ENCODE measurements at regions not wholly inside any gene's neighbourhood (a gene's known extent, or its start where the extent isn't known, plus 50 kb on each side); places are given as distances from the start of the nearest gene placed in this dataset.
A peak's percentile ranks its signal among the peaks of the same experiment; 100 is the strongest.

DNA sequence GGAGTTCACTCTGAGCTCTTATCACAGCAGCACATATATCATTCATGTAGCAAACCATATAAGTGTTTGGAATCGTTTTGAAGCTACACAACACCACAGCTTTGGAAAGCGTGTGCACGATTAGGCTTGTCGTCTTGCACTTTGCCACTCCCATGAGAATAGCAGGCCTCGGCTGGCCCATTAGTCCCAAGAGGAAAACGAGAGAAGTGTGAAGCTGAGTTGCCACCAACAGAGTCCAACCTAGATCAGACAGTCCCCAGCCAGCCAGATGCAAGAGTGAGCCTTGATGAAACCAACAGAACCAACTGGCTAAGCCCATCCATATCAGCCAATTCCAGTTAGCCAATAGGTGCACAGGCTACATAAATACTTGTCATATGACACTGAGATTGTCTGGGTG, 238.4 kb downstream of the C1orf94 start:
- DNase-seq: no peak

DNA sequence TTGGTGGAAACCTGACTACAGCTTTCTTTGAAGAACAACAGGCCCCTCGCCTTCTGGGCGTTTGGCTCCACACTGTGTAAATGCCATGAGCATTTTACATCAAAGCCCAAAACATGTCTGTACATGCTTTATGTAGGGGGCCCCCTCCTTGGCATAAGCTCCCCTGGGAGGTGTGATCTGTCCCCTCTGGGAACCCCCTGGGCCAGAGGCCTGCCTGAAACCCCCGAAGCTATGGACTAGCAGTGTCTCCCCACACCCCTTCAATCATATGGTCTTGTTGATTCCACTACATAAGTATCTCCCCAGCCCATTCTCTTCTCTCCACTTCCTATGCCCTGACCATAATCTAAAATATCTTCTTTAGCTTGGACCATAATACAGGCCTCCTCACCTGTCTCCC, 241.5 kb downstream of the C1orf94 start:
- no peak for DNase-seq

DNA sequence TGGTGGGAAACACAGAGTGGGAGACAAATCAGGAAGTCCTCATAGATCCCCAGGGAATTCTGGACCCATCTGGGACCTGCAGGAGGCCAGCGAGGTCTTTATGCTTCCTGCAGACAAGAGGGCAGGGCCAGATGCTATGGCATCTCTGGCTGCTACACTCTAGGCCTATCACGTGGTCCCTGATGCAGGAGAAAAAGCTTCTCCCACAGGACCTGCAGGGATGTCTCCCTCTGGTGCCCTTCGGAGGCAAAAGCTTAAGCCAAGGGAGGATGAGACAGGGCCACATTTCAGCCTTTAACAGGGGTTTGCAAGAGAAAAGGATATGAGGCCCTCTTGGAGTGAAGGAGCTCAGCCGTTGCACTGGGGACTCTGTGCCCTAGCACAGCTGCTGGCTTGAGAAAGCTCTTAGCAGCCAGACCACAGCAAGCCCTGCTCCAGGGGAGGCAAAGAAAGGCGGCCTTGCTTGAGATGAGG, 243.0 kb downstream of the C1orf94 start:
- DNase-seq: peak; percentile 5

DNA sequence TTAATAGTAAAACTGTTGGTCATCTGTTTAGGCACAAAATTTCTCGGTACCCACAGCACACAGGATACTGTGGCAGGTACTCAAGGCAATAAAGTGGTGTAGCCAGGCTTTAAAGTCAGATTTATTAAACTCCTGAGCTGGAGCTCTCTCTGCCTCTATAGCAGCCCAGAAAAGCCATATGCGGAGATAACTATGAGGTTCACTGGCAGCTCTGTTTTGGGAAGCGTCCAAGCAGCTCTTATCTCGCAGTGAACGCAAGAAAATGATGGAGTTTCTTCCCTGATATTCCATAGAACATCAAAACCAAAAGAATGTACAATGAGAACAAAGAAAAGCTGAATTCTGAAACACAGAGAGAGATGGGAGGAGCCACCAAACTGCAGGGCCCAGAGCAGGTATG, 248.3 kb downstream of the C1orf94 start:
- no peak for DNase-seq

DNA sequence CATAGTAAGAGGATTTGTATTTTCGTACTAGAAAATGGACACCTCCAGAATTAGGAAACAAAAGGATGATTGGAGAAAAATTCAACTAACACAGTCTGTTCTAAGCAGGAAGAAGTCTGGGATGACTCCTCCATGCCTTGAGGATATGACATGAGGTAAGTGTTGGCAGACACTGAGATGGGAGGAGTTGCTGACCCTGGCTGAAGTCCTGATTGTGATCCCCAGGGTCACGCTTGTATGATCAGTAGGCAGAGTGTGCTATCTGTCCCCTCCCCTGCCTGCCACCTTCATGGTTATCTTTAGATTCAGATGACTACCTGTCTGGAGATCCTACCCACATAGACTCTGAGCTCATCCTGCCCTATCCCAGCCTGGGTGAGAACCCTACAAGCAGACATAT, 249.1 kb downstream of the C1orf94 start:
- DNase-seq: no peak

DNA sequence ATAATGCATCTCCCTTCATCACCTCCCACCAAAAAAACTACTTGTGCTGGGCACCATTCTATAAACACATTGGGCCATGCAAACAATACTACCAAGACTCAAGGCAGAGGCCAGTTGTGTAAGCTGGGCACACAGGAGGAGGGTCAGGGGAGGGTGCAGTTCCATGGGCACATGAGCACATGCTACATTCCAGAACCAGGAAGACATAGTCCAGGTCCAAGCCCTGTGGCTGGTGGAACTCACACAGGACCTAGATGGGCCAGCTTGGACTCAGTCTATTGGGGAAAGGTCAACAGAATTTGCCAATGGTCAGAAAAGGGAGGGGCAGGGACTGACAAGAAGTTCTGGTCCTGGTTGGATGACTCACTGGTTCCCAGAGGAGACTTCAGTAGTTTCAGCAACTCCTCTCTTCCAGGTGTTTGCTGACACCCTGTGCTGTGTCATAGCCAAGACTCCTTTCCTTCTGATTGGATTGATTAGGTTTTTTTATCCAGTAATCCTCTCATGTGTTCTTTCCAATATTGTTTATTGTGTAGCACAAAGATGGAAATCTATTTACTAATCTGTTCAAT, 249.7 kb downstream of the C1orf94 start:
- no peak for DNase-seq

DNA sequence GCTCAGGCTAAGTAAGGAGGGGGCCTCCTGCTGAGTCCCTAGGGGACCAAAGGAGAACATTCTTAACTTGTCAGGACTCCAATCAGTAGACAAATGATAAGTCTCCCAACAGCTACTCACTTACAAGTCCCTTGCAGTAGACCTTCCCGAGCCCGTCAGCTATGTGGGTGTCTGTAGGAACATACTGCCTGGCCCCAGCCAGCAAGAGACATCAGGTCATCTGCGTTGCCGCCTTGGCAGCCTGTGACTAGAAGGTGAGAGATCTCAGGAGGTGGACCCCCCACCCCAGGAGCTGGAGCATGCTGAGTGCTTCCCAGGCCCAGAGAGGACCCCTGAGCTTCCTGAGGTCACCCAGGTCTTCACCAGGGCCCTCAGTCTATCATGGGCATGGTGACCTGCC, 250.5 kb downstream of the C1orf94 start:
- DNase-seq: no peak

DNA sequence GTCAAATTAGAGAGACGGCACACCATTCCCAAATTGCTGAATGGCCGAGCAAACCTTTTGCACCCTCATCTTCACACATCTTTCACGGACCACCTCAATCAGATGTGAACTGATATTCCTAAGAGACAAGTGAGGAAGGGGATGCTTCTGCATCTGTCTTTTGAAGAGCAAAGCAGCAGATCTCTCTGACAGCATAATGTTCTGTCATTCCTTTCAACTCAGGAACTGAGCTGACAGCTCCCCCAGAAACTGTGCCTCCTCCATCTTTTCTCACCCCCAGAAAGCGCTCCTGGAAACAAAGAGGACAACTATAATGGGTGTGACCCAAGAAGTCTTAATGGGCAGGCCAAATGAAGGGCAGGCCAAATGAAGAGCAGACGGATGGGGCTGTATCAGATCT, 256.4 kb downstream of the C1orf94 start:
- DNase-seq: no peak

DNA sequence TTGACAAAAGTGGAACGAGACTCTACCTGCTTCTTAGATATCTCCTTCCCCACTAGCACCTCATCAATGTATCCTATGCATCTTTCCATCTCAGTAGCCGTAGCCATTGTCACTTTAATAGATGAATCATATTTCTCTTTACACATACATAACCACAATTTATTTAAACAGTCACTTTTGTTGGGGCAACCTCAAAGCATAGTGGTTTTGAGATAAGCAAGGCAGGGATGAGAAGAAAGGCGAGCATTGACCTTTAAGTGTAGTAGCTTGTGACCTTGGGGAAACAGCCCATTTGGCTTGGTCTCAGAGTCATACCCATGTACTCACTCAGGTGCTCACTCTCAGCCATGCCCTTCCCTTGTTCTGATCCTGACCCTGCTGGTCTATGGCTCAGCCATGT, 260.1 kb downstream of the C1orf94 start:
- no peak for DNase-seq

DNA sequence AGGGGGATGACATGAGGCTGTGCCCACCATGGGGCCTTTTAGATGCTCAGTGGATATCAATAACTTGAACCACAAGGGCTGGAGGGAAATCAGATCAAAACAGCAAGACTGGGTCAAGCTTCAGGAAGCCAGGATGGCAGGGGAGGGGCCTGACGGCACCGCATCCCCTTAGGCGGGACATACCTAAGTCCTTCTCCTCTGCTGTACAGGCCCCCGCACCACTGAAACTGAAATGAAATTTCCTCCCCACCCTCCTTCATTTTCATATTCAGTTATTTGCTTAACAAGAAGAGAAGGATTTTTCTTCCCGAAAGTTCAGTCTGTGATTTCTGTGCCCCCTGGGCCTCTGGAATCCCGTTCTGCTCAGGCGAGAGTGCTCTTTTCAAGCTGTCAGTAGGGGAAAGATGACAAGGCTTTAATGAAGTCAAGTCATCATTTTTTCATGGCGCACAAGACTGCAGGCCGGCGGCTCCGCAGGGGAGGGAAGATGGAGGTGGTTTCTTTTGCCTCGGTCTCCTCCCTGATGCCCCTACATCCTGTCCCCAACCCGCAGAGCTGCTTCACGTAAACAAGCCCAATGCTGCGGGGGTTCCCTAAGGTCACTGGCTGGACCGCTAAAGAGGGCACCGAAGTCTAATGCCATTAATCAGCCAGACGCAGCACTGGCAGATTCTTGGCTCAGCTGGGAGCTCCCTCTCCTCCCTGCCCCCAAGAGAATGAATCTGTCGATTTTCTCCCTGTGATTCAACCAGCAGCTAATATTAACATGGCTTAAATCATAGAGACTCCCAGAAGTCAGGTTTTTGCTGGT, 264.8 kb downstream of the C1orf94 start:
- no peak for DNase-seq

DNA sequence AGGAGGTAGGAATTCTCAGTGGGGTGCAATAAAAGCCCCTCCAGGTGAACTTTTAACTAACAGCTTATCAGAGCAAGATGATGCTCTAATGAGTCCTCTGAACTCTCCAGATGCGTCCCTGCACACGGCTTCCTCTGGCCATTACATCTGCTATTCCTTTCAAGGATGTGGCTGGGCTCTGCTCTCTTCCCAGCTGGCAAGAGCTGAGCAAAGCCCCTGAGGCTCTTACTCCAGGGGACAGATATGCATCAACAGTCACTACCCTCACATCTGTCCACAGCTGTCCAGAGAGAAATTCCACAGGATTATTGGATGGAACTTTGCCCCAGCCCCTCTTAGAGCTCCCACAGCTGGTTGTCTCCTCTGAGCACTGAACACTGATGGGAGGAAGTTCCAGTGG, 267.8 kb downstream of the C1orf94 start:
- DNase-seq: no peak

DNA sequence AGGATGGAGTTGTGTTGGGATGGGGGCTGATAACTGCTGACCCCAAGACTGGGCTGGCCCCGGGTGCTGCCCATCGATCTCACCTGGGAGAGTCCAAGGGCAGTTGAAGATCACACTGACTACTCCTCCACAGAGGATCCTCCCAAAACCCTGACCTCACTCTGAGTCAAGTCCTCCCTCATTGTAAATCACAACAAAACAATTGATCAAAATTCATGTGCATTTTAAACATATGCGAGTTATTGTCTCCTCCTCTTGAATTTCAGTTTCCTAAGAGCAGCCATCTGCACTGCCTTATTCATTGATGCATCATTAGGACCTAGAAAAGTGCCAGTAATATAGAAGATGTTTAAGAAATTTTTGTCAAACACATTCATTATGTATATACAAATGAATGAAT, 273.6 kb downstream of the C1orf94 start:
- no peak for DNase-seq

DNA sequence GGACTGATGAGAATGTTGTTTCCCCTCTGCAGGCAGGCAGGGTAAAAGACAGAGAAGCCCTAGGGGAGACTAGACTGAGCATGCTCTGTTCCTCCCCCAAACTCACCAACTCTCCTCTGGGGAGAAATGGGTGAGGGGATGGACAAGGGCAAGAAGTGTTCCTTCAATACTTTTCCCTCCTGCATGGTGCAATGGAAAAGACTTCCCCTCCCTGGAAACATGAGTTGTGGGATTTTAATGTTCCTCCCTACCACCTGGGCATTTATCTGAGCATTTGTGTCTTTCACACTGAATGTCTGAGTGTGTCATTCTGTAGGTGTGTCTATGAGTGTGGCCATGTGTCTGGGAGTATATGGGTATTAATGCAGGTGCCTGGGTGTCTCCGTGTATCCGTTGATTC, 275.7 kb downstream of the C1orf94 start:
- DNase-seq: no peak

DNA sequence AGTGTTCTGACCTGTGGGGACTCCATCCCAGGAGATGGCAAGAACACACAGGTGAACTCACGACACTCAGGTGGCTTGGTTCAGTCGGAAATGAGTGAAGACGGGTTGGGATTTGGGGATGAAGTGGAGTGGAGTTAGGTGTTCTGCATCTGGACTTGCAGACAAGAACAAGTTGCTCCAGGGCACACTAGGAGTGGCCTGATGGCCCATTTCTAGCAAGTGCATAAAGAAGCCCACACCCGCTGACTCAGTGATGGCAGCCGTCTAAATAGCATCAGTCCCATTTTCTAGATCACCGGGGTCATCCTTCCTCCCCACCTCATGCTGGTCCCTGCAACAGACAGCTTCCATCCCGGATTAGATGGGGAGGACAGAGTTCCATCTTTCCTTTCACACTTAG, 278.4 kb downstream of the C1orf94 start:
- no peak for DNase-seq

DNA sequence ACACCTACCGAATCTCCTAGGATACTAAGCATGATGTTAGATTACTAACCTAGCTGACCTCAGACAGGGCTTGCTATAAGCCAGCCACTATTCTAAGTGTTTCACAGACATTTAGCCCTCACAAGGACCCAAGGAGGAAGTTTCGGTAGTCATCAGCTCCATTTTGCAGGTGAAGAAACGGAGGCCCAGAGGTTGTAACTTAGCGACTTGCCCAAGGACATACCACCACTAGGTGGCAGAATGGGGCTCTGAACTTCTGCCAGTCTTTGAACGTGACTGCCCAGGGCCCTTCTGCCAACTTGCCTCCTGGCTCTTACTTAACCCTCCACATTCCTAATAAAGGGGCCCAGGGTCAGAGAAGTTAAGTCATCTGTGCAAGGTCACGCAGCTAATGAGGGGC, 283.5 kb downstream of the C1orf94 start:
- no peak for DNase-seq

DNA sequence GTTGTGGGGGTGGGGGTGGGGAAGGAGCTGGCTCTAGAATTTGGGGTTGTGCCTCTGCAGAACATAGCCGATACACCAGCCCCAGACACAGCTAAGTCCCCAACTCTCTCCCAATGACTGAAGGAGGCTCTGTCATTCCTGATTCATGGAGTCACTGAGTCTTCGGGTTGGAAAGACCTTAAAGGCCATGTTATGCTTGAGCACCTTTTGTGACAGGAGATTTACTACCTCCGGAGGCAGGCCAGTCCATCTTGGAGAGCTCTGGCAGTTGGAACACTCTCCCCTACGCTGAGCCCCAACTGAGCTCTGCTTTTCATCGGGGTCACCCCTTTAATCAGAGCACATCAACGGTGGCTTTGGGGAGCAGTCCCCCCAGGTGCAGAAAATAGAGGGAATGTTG, 284.4 kb upstream of the GJB5 start:
- no peak for DNase-seq

DNA sequence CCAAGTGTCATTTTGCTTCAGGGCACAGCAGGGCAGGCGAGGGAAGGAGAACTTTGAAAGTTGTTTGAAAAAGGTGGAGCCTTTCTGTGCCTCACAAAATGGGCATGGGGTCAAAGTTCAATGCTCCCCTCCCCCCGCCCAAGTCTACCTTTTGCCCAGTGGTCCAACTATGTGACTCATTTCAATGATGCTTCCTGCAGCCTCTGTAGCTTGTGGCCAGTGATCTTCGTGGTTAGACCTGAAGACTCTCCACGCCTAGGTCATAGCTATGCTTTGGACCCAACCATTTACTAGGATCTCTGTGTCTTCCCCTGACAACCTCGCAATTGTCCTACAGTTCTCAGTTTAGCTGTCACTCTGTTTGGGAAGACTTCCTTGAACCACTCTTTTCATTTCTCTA, 280.3 kb upstream of the GJB5 start:
- no peak for DNase-seq

DNA sequence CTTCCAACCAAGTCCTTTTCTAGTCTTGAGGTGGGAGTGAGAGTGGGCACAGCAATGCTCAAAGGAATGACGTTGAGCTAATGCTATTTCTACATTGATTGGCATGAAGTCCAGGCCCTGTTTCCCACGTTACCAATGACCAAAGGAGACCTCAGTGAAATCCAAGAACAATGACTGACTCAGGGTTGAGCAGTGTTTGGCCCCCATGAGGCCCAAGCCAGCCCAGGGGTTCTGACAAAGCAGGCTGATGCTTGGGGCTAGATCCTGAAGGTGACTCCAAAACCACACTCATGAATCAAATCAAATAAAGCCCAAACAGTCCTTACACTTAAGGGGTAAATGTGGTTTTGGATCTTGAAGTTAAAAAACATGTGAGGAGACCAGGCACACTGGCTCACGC, 278.5 kb upstream of the GJB5 start:
- DNase-seq: no peak

DNA sequence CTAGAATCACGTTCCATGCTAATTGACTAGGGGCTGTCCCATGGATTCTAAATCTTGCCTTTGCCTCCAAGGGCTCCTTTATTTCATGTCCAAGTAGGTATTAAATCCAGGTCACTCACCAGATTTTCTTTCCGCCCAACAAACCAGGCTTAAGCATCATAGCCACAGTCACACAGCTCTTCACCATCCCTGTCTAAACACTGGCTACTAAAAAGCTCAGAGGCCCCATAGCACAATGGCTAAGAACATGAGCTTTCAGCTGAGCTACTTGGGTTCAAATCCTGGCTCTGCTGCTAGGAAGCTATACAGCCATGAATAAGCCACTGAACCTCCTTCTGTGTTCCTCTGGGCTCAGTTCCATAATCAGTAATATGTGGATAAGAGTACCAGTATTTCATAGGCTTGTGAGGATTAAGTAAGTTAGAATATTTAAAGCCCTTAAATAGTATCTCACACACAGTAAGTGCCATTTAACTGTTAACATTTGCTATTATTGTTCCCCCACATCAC, 277.2 kb upstream of the GJB5 start:
- no peak for DNase-seq

DNA sequence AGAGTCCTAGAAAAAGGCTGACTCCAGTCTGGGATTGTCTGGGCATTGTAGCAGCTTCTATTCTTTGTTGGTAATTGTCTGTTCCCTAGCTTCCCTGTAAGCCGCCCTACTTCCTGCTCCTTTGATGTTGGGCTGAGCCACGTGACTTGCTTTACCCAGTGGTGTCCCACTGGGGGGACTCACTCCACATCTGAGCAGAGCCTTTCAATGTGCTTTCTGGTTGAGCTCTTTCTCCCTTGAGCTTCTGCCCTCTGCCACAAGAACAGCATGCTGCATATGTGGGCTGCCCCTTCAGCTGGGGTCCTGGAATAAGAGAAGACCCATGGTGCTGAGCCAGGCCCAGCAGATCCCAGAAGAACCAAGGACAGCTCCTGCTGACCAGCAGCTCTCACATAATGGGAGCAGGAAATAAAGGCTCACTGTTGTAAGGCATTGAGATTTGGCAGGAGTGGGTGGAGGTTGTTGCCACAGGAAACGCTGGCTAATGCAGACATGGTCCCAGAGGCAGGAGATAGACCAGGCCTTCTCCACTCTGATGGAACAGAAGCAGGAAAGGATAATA, 276.3 kb upstream of the GJB5 start:
- DNase-seq: no peak

DNA sequence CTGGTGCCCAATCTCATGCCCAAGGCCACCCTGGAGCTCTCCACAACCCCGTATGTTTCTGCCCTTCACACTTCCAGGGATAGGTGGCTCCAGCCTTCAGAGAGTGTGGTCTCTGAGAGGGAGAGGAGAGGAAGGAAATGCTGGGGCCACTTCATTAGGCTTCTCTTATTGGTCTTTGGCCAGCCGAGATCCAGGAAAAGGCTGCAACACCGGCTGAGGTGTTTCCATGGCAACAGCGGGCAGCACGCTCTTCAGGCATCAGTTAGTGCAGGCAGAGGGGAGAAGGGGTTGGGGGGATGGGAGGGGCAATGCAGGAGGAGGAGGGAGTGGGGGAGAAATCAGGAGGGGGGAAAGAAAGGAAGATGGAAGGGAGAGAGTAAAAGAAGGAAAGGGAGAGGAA, 275.1 kb upstream of the GJB5 start:
- peak; percentile 91 for DNase-seq

DNA sequence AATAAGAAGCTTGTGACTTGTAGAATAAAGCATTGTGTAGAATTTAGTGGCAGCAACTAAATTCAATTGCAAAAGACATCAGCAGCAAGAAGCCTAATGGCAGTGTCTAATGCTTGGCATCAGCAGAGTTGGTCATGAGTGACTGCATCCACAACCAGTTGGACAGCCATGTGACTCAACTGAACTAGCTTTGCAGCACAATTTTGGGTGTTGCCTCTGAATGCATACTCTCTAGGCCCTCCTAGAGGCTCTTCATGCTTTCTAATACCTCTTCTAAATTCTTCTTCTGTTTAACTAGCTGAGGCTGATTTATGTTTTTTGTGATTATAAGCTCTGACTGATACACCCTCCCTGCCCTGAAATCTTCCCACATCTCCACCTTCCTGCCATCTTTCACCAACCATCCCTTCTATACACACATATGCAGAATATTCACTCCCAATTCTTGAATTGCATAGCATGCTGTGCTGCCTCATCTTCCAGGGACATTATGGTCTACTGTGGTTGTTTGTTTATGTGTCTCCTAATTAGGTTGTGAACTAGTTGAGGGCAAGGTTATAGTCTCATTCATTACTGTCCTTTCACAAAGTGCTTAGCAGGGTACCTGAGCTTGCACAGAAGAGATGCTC, 266.7 kb upstream of the GJB5 start:
- DNase-seq: no peak

DNA sequence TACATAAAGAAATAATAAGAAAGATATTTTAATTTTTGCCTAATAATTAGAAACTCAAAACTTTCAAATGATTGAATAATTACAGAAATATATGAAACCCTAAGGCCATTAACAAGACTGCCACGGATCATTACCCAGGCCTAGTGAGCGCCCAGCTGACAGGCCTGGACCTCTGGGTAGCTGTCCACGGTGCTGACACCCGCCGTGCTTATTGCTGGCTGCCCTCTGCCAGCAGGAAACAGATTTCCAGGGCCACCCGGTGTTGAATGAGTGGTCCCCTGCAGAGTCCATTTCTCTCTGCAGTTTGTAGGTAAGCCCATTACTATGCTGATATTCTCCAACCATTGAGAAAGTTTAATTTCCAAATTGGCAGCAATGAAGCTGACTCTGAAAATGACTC, 254.4 kb upstream of the GJB5 start:
- DNase-seq: no peak

DNA sequence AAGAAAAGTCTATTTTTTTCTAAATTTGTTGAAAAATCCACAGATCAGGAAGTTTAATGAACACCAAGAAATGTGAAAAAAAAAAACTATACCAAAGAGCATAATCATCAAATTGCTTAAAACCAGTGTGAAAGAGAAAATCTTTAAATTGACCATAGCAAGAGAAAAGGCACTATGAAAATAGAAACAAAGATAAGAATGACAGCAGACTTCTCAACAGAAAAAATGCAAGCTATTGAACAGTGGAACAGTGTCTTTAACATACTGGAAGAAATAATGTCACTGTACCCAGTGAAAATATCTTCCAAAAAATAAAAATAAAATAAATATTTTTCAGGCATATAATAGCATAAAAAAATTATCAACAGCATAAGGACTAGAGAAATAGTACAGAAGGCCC, 243.0 kb upstream of the GJB5 start:
- DNase-seq: no peak

Measured in DMS79 (cell line).